ENCODE measurements at regions not wholly inside any gene's neighbourhood (a gene's known extent, or its start where the extent isn't known, plus 50 kb on each side); places are given as distances from the start of the nearest gene placed in this dataset.

DNA sequence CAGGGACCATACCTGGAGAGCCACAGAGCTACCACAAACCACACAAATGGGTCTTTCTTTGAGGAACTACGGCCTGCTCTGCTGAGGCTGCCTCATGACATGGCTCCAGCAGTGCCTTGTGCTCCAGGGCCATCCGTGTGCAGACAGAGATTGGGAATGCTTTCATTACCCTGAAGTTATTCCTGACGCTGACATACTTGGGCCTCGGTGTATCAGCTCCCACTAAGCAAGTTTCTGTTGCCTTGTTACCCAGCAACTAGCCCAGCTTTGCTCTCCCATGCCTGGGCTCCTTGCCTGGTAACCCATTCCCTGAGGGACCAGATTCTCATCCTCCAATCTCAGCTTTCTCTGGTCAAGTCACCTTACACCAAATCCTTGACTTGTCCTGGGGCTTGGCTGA is 80.3 kb upstream of the FZD7 start:
- TF ChIP-seq, protein P1, sequence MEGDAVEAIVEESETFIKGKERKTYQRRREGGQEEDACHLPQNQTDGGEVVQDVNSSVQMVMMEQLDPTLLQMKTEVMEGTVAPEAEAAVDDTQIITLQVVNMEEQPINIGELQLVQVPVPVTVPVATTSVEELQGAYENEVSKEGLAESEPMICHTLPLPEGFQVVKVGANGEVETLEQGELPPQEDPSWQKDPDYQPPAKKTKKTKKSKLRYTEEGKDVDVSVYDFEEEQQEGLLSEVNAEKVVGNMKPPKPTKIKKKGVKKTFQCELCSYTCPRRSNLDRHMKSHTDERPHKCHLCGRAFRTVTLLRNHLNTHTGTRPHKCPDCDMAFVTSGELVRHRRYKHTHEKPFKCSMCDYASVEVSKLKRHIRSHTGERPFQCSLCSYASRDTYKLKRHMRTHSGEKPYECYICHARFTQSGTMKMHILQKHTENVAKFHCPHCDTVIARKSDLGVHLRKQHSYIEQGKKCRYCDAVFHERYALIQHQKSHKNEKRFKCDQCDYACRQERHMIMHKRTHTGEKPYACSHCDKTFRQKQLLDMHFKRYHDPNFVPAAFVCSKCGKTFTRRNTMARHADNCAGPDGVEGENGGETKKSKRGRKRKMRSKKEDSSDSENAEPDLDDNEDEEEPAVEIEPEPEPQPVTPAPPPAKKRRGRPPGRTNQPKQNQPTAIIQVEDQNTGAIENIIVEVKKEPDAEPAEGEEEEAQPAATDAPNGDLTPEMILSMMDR (IDR thresholded peaks at IDR 0.05; ENCODE audit: low read depth, low read length), result no peak
- DNase-seq (ENCODE audit: low read depth in 1 of 2, low spot score in 1 of 2), result no peak
- H3K4me3 ChIP-seq, result no peak overlapping the region
- no peaks in the 10 kb centered on the region for H3K9me3 ChIP-seq (ENCODE audit: low read depth)
- H3K27ac ChIP-seq, result no peak overlapping the region
- H3K36me3 ChIP-seq, result no peaks in the 10 kb centered on the region
- H3K27me3 ChIP-seq, result peaks cover 85% of the 10 kb centered on the region
- H3K4me1 ChIP-seq (ENCODE audit: low read depth), result no peaks in the 10 kb centered on the region

DNA sequence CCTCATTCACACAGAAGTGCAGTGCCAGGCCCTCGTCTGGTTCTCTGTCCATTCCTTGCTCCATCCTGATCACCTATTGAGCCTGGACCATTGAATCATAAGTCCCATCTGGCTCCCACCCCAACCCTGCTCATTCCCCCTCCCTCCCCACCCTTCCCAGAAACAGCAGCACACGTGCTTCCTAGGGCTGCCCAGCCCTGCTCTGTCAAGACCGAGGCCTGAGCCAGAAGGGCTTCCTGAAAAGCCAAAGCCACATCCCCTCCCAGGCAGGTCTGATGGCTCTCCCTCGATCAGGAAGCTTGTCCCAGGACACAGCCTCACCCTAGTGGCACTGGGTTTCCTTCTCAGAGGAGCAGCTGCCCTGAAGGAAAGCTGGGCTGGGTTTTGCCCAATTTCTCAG is 79.8 kb upstream of the FZD7 start:
- Histone ChIP-seq H3K9me3 (ENCODE audit: low read depth) (no peaks in the 10 kb centered on the region), H3K4me3 (no peak overlapping the region), H3K27ac (no peak overlapping the region), H3K4me1 (ENCODE audit: low read depth) (no peaks in the 10 kb centered on the region), H3K36me3 (no peaks in the 10 kb centered on the region), H3K27me3 (peaks cover 81% of the 10 kb centered on the region)
- no peak for DNase-seq (ENCODE audit: low read depth in 1 of 2, low spot score in 1 of 2)
- TF ChIP-seq, protein P1 (IDR thresholded peaks at IDR 0.05; ENCODE audit: low read depth, low read length), result no peak

DNA sequence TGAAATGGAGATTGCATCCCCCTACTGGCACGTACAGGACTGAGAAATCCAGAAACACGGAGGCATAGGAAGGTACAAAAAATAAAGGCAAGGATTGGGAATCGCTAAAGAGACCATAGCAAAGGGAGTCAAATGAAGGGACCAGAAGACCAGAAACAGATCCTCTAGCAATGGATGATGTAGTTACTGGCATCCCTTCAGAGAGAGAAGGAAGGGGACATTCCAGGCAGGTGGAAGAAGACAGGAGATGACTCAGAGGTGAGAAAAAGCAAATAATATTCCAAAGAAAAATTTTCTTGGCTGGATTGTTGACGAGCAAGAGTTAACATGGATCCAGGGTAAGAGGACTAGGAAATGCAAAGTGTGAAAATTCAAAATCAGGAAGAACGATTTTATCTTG is 78.4 kb upstream of the FZD7 start:
- Histone ChIP-seq H3K9me3 (ENCODE audit: low read depth) (no peaks in the 10 kb centered on the region), H3K36me3 (no peaks in the 10 kb centered on the region), H3K4me1 (ENCODE audit: low read depth) (no peaks in the 10 kb centered on the region), H3K27me3 (peaks cover 81% of the 10 kb centered on the region), H3K27ac (no peak overlapping the region), H3K4me3 (no peak overlapping the region)
- TF ChIP-seq, protein P1 (IDR thresholded peaks at IDR 0.05; ENCODE audit: low read depth, low read length), result no peak
- DNase-seq (ENCODE audit: low read depth in 1 of 2, low spot score in 1 of 2), result no peak

DNA sequence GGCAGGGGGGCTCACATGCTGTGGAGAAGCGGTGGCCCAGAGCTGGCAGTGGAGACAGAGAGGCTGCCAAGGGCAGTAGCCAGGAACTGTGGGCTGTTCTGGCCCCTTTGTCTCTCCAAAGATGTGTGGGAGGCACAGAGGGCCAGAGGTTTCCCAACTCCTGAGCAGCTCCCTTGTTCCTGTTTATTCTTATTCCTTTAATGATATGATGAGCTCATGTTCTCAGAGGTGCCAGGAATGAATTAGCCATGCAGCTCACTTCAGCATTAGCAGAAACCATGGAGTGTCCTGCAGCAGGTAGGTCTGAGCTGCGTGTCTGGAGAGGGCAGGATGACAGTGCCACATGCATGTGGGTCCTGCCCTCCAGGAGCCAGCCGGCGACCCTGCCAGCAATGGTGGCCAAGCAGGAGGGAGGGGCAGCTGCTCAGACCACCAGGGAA is 77.9 kb upstream of the FZD7 start:
- peaks cover 81% of the 10 kb centered on the region for H3K27me3 ChIP-seq
- no peaks in the 10 kb centered on the region for H3K4me1 ChIP-seq (ENCODE audit: low read depth)
- H3K36me3 ChIP-seq, result no peaks in the 10 kb centered on the region
- no peaks in the 10 kb centered on the region for H3K9me3 ChIP-seq (ENCODE audit: low read depth)
- peak in 1 of 2 donors; percentile 72 for DNase-seq (ENCODE audit: low read depth in 1 of 2, low spot score in 1 of 2)
- no peak overlapping the region for H3K4me3 ChIP-seq
- no peak overlapping the region for H3K27ac ChIP-seq
- TF ChIP-seq, protein P1 (IDR thresholded peaks at IDR 0.05; ENCODE audit: low read depth, low read length), result no peak

DNA sequence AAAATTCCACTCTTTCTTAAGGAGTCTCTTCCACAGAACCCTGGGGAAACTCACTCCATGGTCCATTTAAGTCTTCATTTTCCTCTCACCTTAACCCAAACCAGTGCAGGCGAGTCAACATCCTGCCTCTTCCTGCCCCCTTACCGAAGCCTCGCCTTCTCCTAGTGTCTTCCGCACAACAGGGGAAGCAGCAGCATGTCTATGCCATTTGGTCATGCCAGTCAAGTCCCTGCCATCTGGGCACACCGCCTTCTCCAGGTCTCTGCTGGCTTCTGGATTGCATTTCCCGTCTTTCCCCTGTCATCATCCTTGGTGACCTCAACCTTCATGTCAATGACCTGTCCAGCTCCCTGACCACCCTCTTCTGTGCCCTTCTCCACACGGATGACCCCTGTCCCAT is 77.3 kb upstream of the FZD7 start:
- peaks cover 81% of the 10 kb centered on the region for H3K27me3 ChIP-seq
- H3K36me3 ChIP-seq, result no peaks in the 10 kb centered on the region
- H3K4me3 ChIP-seq, result no peak overlapping the region
- TF ChIP-seq, protein P1 (IDR thresholded peaks at IDR 0.05; ENCODE audit: low read depth, low read length), result no peak
- no peaks in the 10 kb centered on the region for H3K9me3 ChIP-seq (ENCODE audit: low read depth)
- no peaks in the 10 kb centered on the region for H3K4me1 ChIP-seq (ENCODE audit: low read depth)
- DNase-seq (ENCODE audit: low read depth in 1 of 2, low spot score in 1 of 2), result no peak
- no peak overlapping the region for H3K27ac ChIP-seq

DNA sequence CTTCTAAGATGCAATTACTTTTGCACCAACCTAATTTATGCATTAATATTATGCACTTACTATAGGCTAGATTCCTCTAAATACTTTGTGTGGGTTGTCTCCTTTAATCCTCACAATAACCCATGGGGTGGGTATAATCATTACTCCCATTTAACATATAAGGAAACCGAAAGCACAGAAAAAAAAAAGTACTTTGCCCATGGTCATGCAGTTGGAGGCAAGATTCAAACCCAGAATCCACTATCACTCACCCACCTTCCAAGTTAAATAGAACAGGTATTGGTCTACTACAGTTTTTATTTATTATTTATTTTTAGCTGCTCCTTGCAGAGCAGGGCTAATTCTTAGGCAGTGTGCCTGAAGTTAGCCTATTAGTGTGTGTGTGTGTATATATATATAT is 76.6 kb upstream of the FZD7 start:
- peaks cover 80% of the 10 kb centered on the region for H3K27me3 ChIP-seq
- H3K4me1 ChIP-seq (ENCODE audit: low read depth), result no peaks in the 10 kb centered on the region
- TF ChIP-seq, protein P1 (IDR thresholded peaks at IDR 0.05; ENCODE audit: low read depth, low read length), result no peak
- no peak for DNase-seq (ENCODE audit: low read depth in 1 of 2, low spot score in 1 of 2)
- no peak overlapping the region for H3K4me3 ChIP-seq
- no peaks in the 10 kb centered on the region for H3K36me3 ChIP-seq
- no peaks in the 10 kb centered on the region for H3K9me3 ChIP-seq (ENCODE audit: low read depth)
- no peak overlapping the region for H3K27ac ChIP-seq

Data from cardiac muscle cell (in vitro differentiated cells and primary cell).